Endodermal cell (in vitro differentiated cells): ENCODE measurements at regions not wholly inside any gene's neighbourhood (a gene's known extent, or its start where the extent isn't known, plus 50 kb on each side); places are given as distances from the start of the nearest gene placed in this dataset.

ENCODE experiments used
- DNase-seq: peaks from one replicate; pipeline ENCODE4 v3.0.0-alpha.2; 2017
- H3K27ac ChIP-seq: 2 replicates; pipeline ENCODE4 v1.5.1; 2013; ENCODE audit warnings: mild to moderate bottlenecking, low read depth, low read length, moderate library complexity
- H3K27me3 ChIP-seq: 2 replicates; pipeline ENCODE4 v1.6.1; 2013; ENCODE audit warnings: mild to moderate bottlenecking, low read length, moderate library complexity; ENCODE audit not compliant: insufficient read depth, control insufficient read depth, poor library complexity, severe bottlenecking
- H3K36me3 ChIP-seq: 2 replicates; pipeline ENCODE4 v1.7.0; 2013; ENCODE audit warnings: mild to moderate bottlenecking, low read length, moderate library complexity; ENCODE audit not compliant: control insufficient read depth, insufficient read depth
- H3K4me1 ChIP-seq: one replicate; pipeline ENCODE4 v1.7.0; 2013; ENCODE audit warnings: low read length; ENCODE audit not compliant: control insufficient read depth, insufficient read depth
- H3K4me3 ChIP-seq: 2 replicates; pipeline ENCODE4 v1.5.1; 2013; ENCODE audit warnings: mild to moderate bottlenecking, low read length, moderate library complexity
- H3K9ac ChIP-seq: 2 replicates; pipeline ENCODE4 v1.6.1; 2013; ENCODE audit warnings: mild to moderate bottlenecking, low read length, moderate library complexity; ENCODE audit not compliant: poor library complexity, severe bottlenecking; ENCODE audit errors: extremely low read depth
- H3K9me3 ChIP-seq: 2 replicates; pipeline ENCODE4 v1.6.1; 2013; ENCODE audit warnings: mild to moderate bottlenecking, low read length, moderate library complexity; ENCODE audit not compliant: control insufficient read depth
- H3K27ac Mint-ChIP-seq: 2 replicates; pipeline ENCODE4 v1.8.0; 2020; ENCODE audit warnings: mixed read lengths
- H3K27me3 Mint-ChIP-seq: 2 replicates; pipeline ENCODE4 v1.8.0; 2021; ENCODE audit warnings: mild to moderate bottlenecking, mixed read lengths; ENCODE audit not compliant: insufficient read depth
- H3K36me3 Mint-ChIP-seq: 2 replicates; pipeline ENCODE4 v1.8.0; 2020; ENCODE audit warnings: low read depth, mixed read lengths
- H3K4me1 Mint-ChIP-seq: 2 replicates; pipeline ENCODE4 v1.8.0; 2020; ENCODE audit warnings: mixed read lengths
- H3K4me3 Mint-ChIP-seq: 2 replicates; pipeline ENCODE4 v1.8.0; 2020; ENCODE audit warnings: mild to moderate bottlenecking, moderate library complexity, mixed read lengths
- H3K9me3 Mint-ChIP-seq: 2 replicates; pipeline ENCODE4 v1.8.0; 2020; ENCODE audit warnings: mild to moderate bottlenecking, mixed read lengths
- WGBS, 2 experiments: methylation state at CpG; one replicate each; pipeline versions ENCODE4 v1.1.5 to v1.1.7; 2013; ENCODE audit warnings: missing lambda C conversion rate in 2 of 2, mixed read lengths in 1 of 2; ENCODE audit not compliant: insufficient coverage in 1 of 2, insufficient read length in 1 of 2; 5-methylcytosine and 5-hydroxymethylcytosine counted together
- TF ChIP-seq, protein P1 (sequence below): fragments of 200-600 bp; sonication (generic); conservative IDR thresholded peaks from 2 replicates; pipeline ENCODE4 v1.5.0; 2021; ENCODE audit warnings: antibody characterized with exemption, mild to moderate bottlenecking

DNA sequence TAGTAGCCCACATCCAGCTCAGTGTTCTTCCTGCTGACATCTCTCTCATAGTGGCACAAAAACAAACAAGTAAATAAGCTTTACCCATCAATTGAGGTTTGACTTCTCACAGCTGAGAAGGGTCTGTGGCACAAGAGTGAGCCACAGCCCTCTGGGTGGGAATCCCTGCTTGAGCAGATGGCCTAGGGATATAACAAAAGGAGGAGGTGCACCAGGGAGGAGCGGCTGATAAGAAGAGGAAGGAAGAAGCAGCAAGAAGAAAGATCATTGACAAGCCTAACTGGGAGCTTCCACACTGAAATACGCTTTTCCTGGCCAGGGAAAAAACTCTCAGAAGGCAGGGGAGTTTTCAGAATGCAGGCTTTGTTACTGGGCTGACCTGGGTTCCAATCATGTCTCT lies 279.8 kb downstream of the UACA start:
- no peaks in the 10 kb centered on the region for H3K4me1 ChIP-seq
- no peaks in the 10 kb centered on the region for H3K36me3 ChIP-seq
- no peaks in the 10 kb centered on the region for H3K9me3 ChIP-seq
- Mint-ChIP-seq H3K27ac (no peak overlapping the region), H3K4me1 (peaks cover 7% of the 10 kb centered on the region), H3K9me3 (no peaks in the 10 kb centered on the region), H3K4me3 (no peak overlapping the region), H3K36me3 (no peaks in the 10 kb centered on the region), H3K27me3 (peaks cover 19% of the 10 kb centered on the region)
- H3K4me3 ChIP-seq = no peak overlapping the region
- H3K9ac ChIP-seq = no peak overlapping the region
- TF ChIP-seq, protein P1, sequence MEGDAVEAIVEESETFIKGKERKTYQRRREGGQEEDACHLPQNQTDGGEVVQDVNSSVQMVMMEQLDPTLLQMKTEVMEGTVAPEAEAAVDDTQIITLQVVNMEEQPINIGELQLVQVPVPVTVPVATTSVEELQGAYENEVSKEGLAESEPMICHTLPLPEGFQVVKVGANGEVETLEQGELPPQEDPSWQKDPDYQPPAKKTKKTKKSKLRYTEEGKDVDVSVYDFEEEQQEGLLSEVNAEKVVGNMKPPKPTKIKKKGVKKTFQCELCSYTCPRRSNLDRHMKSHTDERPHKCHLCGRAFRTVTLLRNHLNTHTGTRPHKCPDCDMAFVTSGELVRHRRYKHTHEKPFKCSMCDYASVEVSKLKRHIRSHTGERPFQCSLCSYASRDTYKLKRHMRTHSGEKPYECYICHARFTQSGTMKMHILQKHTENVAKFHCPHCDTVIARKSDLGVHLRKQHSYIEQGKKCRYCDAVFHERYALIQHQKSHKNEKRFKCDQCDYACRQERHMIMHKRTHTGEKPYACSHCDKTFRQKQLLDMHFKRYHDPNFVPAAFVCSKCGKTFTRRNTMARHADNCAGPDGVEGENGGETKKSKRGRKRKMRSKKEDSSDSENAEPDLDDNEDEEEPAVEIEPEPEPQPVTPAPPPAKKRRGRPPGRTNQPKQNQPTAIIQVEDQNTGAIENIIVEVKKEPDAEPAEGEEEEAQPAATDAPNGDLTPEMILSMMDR = no peak
- no peak overlapping the region for H3K27ac ChIP-seq
- no peak for DNase-seq
- WGBS, 2 experiments = 71 to 87% methylated on average over 2 of the region's 2 CpGs
- no peaks in the 10 kb centered on the region for H3K27me3 ChIP-seq

DNA sequence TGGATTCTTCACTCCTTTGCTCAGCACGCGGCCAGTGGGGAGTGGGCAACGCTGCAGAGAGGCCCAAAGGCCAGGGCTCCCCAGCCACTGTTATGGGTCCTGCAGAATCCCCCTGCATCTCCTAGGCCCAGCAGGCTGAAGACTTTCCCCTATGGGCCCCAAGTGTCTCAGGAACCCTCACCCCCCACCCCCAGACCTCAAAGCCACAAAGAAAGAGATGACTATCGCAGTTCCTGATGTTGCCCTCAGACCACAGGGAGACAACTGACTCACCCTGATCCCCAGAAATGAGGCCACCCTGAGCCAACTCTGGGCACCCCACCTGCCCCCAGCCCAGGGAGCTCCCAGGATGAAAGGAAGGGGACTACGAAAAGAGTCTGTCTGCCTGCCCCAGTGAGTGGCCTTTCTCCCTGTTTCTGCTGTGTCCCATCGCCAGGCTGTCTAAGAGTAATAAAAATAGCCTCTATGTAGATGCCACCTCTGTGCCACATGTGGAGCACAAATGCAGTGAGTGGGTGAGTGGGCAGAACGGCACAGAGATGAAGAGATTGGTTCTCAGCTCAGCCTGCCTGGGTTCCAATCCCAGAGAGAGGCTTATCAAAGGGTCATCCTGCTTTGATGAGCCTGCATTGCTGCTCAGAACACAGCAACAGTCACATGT lies 283.0 kb downstream of the UACA start:
- Mint-ChIP-seq H3K4me3 (no peak overlapping the region), H3K9me3 (no peaks in the 10 kb centered on the region)
- no peak overlapping the region for H3K27ac ChIP-seq

DNA sequence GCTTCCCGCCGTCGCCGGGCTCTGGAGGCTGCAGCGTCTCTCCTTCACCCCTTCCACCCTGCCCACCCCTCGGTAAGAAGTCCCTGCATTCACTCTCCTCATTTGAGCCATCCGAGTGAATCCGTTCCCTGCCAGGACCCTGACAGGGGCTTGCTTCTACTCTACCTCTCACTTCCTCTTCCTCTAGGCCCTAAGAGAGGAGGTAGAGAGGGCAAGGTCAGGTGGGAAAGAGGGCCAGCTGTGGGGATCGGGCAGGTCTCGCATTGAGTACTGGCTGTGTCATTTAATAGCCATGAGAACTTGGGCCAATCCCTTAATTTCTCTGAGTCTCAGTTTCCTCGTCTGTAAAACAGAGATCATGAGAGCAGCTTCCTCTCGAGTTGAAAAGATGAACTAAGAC lies 283.6 kb downstream of the UACA start:
- Histone ChIP-seq H3K9me3 (no peaks in the 10 kb centered on the region), H3K36me3 (no peaks in the 10 kb centered on the region), H3K27me3 (no peaks in the 10 kb centered on the region), H3K4me1 (no peaks in the 10 kb centered on the region), H3K4me3 (no peak overlapping the region), H3K9ac (no peak overlapping the region), H3K27ac (no peak overlapping the region)
- H3K9me3 Mint-ChIP-seq = no peaks in the 10 kb centered on the region
- no peak for DNase-seq
- no peak overlapping the region for H3K4me3 Mint-ChIP-seq
- no peak overlapping the region for H3K27ac Mint-ChIP-seq
- WGBS, 2 experiments = 89 to 93% methylated on average over 4 to 12 of the region's 12 CpGs
- peaks cover 28% of the 10 kb centered on the region for H3K27me3 Mint-ChIP-seq
- TF ChIP-seq, protein P1 = no peak
- no peaks in the 10 kb centered on the region for H3K36me3 Mint-ChIP-seq
- peaks cover 7% of the 10 kb centered on the region for H3K4me1 Mint-ChIP-seq

More for the DNA sequence above, 283.0 kb downstream of the UACA start:
- Mint-ChIP-seq H3K27me3 (peaks cover 28% of the 10 kb centered on the region), H3K36me3 (no peaks in the 10 kb centered on the region), H3K27ac (no peak overlapping the region), H3K4me1 (peaks cover 7% of the 10 kb centered on the region)
- TF ChIP-seq, protein P1 = no peak
- 93 to 100% methylated on average over 3 to 7 of the region's 7 CpGs for WGBS, 2 experiments
- Histone ChIP-seq H3K4me1 (no peaks in the 10 kb centered on the region), H3K9me3 (no peaks in the 10 kb centered on the region), H3K27me3 (no peaks in the 10 kb centered on the region), H3K36me3 (no peaks in the 10 kb centered on the region), H3K9ac (no peak overlapping the region), H3K4me3 (no peak overlapping the region)
- DNase-seq = no peak
